Parathyroid adenoma (tissue), 2 donors: ENCODE measurements at regions not wholly inside any gene's neighbourhood (a gene's known extent, or its start where the extent isn't known, plus 50 kb on each side); places are given as distances from the start of the nearest gene placed in this dataset.

Source experiments
- H2AFZ ChIP-seq: fragments of 300-600 bp; sonication (generic); one replicate; pipeline ENCODE4 v1.7.0; 2017; ENCODE audit warnings: antibody characterized with exemption, mild to moderate bottlenecking
- H3K27ac ChIP-seq: fragments of 300-600 bp; sonication (generic); one replicate; pipeline ENCODE4 v1.7.0; 2017
- H3K27me3 ChIP-seq: fragments of 300-600 bp; sonication (generic); one replicate; pipeline ENCODE4 v1.7.0; 2017; ENCODE audit warnings: low read length; ENCODE audit not compliant: control insufficient read depth, insufficient read depth
- H3K36me3 ChIP-seq: fragments of 300-600 bp; sonication (generic); one replicate; pipeline ENCODE4 v1.7.0; 2017; ENCODE audit warnings: low read length; ENCODE audit not compliant: control insufficient read depth, insufficient read depth
- H3K4me1 ChIP-seq: fragments of 300-600 bp; sonication (generic); one replicate; pipeline ENCODE4 v1.7.0; 2017; ENCODE audit warnings: control low read depth
- H3K4me2 ChIP-seq: fragments of 300-600 bp; sonication (generic); one replicate; pipeline ENCODE4 v1.7.0; 2017; ENCODE audit warnings: low read length
- H3K4me3 ChIP-seq: fragments of 300-600 bp; sonication (generic); one replicate; pipeline ENCODE4 v1.7.0; 2017; ENCODE audit warnings: low read depth, low read length
- H3K79me2 ChIP-seq: fragments of 300-600 bp; sonication (generic); one replicate; pipeline ENCODE4 v1.7.0; 2017; ENCODE audit warnings: control low read depth
- H3K9ac ChIP-seq: fragments of 300-600 bp; sonication (generic); one replicate; pipeline ENCODE4 v1.7.0; 2017; ENCODE audit warnings: mild to moderate bottlenecking
- H3K9me3 ChIP-seq: fragments of 300-600 bp; sonication (generic); one replicate; pipeline ENCODE4 v1.7.0; 2017; ENCODE audit warnings: low read length; ENCODE audit not compliant: control insufficient read depth
- TF ChIP-seq, protein P1 (sequence below): fragments of 300-600 bp; sonication (generic); IDR thresholded peaks from one replicate; pipeline ENCODE4 v1.7.0; 2017; ENCODE audit warnings: antibody characterized with exemption, mild to moderate bottlenecking
- donor health status: primary hyperparathyroidism.

DNA sequence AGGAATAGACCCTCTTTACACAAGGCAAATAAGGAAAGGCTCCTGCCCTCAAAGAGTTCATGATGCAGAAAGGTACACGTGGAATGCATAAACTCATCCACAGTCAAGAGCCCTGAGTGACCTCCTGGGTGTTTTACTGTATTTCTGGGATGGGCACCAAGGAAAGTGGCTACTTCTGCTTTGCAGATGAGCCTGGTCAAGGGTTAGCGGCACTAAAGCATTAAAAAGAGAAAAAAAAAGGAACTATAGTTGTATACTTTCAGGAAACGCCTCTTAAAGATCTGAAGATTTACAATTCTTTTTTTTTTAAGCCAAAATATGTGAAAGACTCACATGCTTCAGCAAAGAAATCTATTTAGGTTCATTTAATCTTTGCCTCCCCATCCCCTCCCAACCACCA is 366.2 kb upstream of the PDE4D start:
- no peaks in the 10 kb centered on the region for H3K27me3 ChIP-seq
- no peak overlapping the region for H2AFZ ChIP-seq
- H3K4me3 ChIP-seq: no peak overlapping the region
- H3K27ac ChIP-seq: no peak overlapping the region
- H3K79me2 ChIP-seq: no peaks in the 10 kb centered on the region
- no peaks in the 10 kb centered on the region for H3K9me3 ChIP-seq
- no peaks in the 10 kb centered on the region for H3K36me3 ChIP-seq
- no peaks in the 10 kb centered on the region for H3K4me1 ChIP-seq
- no peak overlapping the region for H3K4me2 ChIP-seq
- H3K9ac ChIP-seq: no peak overlapping the region
- TF ChIP-seq, protein P1, sequence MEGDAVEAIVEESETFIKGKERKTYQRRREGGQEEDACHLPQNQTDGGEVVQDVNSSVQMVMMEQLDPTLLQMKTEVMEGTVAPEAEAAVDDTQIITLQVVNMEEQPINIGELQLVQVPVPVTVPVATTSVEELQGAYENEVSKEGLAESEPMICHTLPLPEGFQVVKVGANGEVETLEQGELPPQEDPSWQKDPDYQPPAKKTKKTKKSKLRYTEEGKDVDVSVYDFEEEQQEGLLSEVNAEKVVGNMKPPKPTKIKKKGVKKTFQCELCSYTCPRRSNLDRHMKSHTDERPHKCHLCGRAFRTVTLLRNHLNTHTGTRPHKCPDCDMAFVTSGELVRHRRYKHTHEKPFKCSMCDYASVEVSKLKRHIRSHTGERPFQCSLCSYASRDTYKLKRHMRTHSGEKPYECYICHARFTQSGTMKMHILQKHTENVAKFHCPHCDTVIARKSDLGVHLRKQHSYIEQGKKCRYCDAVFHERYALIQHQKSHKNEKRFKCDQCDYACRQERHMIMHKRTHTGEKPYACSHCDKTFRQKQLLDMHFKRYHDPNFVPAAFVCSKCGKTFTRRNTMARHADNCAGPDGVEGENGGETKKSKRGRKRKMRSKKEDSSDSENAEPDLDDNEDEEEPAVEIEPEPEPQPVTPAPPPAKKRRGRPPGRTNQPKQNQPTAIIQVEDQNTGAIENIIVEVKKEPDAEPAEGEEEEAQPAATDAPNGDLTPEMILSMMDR: no peak

DNA sequence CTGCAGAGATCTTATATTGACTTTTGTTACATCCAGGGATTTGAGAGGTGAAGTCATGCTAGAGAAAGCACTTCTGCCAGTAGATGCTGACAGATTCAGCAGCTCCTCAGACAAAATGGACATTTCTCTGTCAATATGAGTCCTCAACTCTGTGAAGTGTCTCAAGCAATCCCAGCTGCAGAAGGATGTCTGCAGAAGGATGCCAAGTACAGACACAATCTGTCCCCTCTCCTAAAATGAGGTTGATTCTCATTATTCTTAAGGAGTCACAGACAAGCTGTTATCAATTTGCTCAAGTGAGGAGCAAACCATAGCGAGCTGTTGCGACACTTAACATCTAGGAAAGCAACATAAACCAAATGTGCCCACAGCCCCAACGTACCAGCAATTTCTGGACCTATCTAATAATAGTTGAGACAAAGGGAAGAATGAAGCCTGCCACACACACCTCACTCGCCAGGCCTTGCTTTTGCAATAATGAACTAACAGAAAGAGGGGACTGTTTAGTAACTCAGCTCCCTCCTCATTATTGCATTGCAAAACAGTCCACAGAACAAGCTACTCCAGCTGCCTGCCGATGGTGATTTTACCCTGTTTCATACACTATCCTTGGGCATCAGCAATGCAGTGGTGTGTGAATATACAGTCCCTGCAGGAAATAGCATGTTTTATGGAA is 364.2 kb upstream of the PDE4D start:
- Histone ChIP-seq H3K4me1 (no peaks in the 10 kb centered on the region), H3K9me3 (no peaks in the 10 kb centered on the region), H3K4me2 (no peak overlapping the region), H3K9ac (no peak overlapping the region), H3K36me3 (no peaks in the 10 kb centered on the region), H2AFZ (no peak overlapping the region), H3K27ac (no peak overlapping the region), H3K4me3 (no peak overlapping the region), H3K79me2 (no peaks in the 10 kb centered on the region), H3K27me3 (no peaks in the 10 kb centered on the region)
- TF ChIP-seq, protein P1: no peak

DNA sequence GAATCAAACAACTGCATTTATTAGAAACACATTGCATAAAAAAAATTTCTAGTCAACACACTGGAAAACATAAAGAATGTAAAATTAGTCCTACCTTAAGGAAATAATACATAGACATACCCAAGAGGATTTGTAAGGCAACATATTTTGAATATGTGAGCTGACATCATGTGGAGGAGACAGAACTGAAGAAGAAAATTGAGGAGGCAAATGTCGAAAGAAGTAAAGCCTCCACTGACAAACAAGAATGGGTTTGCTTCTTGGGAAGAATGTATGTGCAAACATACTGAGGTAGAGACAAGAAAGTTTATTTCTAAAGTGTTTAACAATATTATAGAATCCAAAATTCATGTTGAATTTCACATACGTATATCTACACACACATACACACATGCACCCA is 363.0 kb upstream of the PDE4D start:
- Histone ChIP-seq H3K4me3 (no peak overlapping the region), H3K9me3 (no peaks in the 10 kb centered on the region), H3K4me1 (no peaks in the 10 kb centered on the region), H3K36me3 (no peaks in the 10 kb centered on the region), H3K9ac (no peak overlapping the region), H3K79me2 (no peaks in the 10 kb centered on the region), H3K27ac (no peak overlapping the region), H3K27me3 (no peaks in the 10 kb centered on the region), H3K4me2 (no peak overlapping the region), H2AFZ (no peak overlapping the region)
- TF ChIP-seq, protein P1: no peak

DNA sequence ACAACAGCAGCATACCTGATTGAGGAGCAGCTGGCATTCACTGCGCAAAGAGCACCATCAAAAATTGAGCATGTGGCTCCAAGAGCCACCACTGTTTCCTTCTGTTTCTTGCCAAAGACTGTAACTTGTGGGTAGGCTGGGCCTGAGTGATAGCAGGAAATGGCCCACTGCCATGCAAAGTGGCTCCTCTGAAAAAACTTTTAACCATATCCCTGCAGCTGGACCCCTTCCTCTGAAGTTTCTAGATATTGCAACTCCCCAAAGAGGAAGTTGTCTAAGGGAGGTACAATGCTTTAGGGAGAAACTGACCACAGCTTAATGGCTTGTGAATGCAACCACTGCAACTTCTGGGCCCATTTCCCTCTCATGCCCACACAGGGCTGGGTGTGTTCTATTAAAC is 355.4 kb upstream of the PDE4D start:
- Histone ChIP-seq H3K36me3 (no peaks in the 10 kb centered on the region), H3K4me1 (no peaks in the 10 kb centered on the region), H3K27ac (no peak overlapping the region), H3K79me2 (no peaks in the 10 kb centered on the region), H3K9ac (no peak overlapping the region), H3K4me2 (no peak overlapping the region), H3K4me3 (no peak overlapping the region), H3K27me3 (no peaks in the 10 kb centered on the region), H2AFZ (no peak overlapping the region), H3K9me3 (peaks cover 3% of the 10 kb centered on the region)
- TF ChIP-seq, protein P1: no peak

DNA sequence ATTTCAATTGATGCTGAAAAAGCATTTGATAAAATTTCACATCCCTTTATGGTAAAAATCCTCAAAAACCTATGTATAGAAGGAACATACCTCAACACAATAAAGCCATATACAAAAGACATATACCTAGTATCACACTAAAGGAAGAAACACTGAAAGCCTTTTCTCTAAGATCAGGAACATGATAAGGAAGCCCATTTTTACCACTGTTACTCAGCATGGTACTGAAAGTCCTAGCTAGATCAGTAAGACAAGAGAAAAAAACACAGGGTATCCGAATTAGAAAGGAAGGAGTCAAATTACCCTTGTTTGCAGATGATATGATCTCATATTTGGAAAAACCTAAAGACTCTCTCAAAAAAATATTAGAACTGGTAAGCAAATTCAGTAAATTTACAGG is 350.2 kb upstream of the PDE4D start:
- no peak overlapping the region for H2AFZ ChIP-seq
- H3K9ac ChIP-seq: no peak overlapping the region
- H3K27me3 ChIP-seq: no peaks in the 10 kb centered on the region
- no peaks in the 10 kb centered on the region for H3K4me1 ChIP-seq
- no peaks in the 10 kb centered on the region for H3K79me2 ChIP-seq
- H3K4me3 ChIP-seq: no peak overlapping the region
- no peak overlapping the region for H3K4me2 ChIP-seq
- TF ChIP-seq, protein P1: no peak
- H3K36me3 ChIP-seq: no peaks in the 10 kb centered on the region
- H3K27ac ChIP-seq: no peak overlapping the region
- peaks cover 5% of the 10 kb centered on the region for H3K9me3 ChIP-seq
